ENCODE measurements at regions not wholly inside any gene's neighbourhood (a gene's known extent, or its start where the extent isn't known, plus 50 kb on each side); places are given as distances from the start of the nearest gene placed in this dataset.
"Not testable (repeated sequence)": the region's sequence is repeated elsewhere in the genome, so short reads cannot be mapped to it uniquely, and the experiment has no call there.

GRCh38 chr9:100785946-100786345, 208.1 kb downstream of the CAVIN4 start:
- no peak for DNase-seq (ENCODE audit: extremely low spot score, insufficient read length, low read depth)
- no peak for FAIRE-seq

- no peak for DNase-seq (ENCODE audit: extremely low spot score, insufficient read length, low read depth)
- no peak for FAIRE-seq
Measured at GRCh38 chr9:100794738-100795269, 216.9 kb downstream of the CAVIN4 start.

DNA sequence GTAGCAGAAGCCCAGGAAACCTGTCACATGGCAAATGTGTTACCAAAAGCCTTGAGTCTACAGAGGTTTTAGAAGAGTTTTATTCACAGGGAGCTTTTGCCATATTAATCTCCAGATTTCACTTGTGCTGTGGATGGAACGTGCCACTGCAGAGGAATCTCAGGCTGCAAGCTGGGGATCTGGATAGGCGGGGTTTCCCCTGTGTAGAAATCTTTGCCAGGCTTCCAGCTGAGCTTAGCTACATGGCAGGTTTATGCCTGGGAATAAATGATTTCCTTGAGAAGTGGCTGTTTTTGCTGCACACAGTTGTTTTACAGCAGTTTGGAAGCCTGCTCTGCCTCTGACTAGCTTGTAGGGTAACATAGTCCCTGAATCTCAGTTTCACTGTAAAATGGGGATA, 224.6 kb upstream of the PLPPR1 start:
- DNase-seq (ENCODE audit: extremely low spot score, insufficient read length, low read depth) (no peak), FAIRE-seq (no peak)

GRCh38 chr9:100811643-100812042, 216.9 kb upstream of the PLPPR1 start:
- no peak for FAIRE-seq
- no peak for DNase-seq (ENCODE audit: extremely low spot score, insufficient read length, low read depth)

DNA sequence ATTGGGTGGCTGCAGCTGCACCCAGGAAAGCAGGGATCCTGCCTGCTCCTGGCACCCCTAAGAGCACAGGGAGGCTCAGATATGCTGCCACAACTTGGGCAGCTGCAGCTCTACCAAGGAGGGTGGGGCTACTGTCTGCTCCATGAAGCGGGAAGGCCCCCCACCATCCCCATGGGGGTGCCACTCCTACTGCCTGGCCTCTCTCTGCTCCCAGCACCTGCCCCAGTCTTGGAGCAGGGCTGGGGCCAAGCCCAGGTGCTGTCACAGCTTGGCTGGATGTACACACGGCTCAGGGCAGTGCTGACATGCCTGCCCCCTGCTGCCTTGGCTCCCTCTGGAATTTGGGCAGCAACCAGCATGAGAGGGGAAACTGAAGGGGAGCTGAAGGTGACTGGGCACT, 214.7 kb upstream of the PLPPR1 start:
- no peak for FAIRE-seq
- DNase-seq (ENCODE audit: extremely low spot score, insufficient read length, low read depth), result no peak

GRCh38 chr9:100819980-100820379, 208.5 kb upstream of the PLPPR1 start:
- DNase-seq (ENCODE audit: extremely low spot score, insufficient read length, low read depth) (no peak), FAIRE-seq (no peak)

DNA sequence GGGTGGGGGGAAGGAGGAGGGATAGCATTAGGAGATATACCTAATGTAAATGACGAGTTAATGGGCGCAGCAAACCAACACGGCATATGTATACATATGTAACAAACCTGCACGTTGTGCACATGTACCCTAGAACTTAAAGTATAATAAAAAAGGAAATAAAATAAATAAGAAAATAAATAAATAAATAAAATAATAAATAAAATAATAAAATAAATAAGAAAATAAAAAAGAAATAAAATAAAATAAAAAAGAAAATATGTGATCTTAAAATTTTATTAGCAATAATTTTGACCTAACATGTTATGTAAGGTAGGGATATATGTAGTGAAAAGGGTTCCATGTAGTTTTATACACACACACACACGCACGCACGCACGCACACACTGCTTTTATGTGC, 195.5 kb upstream of the PLPPR1 start:
- DNase-seq (ENCODE audit: extremely low spot score, insufficient read length, low read depth); FAIRE-seq: not testable (repeated sequence)

- no peak for FAIRE-seq
Measured at GRCh38 chr9:100838857-100839256, 189.7 kb upstream of the PLPPR1 start.

DNA sequence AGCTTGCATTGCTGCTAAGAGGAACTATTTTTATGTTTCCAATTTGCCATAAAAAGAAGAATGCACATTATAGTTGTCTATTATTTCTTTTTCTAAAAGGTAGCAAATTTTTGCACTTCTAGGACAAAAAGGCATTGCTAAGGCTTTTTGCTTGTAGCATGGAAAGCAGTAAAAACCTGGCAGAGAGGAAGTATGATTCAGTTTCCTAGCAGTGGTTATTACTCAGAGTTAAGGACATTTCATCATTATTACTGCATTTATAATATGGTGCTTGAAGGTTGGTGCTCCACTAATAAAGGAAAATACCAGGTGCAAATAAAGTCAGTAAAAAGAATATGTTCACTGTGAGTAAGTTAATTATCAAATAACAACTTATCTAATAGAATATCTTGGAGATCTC, 179.8 kb upstream of the PLPPR1 start:
- FAIRE-seq (no peak), DNase-seq (ENCODE audit: extremely low spot score, insufficient read length, low read depth) (no peak)

More at GRCh38 chr9:100838857-100839256, 189.7 kb upstream of the PLPPR1 start:
- no peak for DNase-seq (ENCODE audit: extremely low spot score, insufficient read length, low read depth)

DNA sequence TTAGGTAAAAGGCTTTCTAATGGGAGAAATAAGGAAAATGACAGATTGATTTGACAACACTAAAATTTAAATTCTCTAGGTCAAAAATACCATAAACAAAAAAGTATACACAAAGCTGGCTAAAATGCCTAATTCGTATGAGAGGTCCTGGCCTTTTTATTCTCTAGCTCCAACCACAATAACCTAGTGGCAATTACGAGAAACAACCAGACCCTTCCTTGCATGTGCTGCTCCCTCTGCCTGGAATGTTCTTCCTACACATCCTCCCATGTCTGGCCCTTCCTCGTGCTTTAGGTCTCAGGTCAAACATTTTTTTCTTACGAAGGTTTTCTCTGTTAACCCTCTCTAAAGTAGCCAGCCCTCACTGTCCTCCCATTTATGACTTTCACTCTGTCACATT, 176.4 kb upstream of the PLPPR1 start:
- no peak for FAIRE-seq
- DNase-seq (ENCODE audit: extremely low spot score, insufficient read length, low read depth), result no peak

GRCh38 chr9:100856238-100856637, 172.3 kb upstream of the PLPPR1 start:
- FAIRE-seq, result no peak
- no peak for DNase-seq (ENCODE audit: extremely low spot score, insufficient read length, low read depth)

DNA sequence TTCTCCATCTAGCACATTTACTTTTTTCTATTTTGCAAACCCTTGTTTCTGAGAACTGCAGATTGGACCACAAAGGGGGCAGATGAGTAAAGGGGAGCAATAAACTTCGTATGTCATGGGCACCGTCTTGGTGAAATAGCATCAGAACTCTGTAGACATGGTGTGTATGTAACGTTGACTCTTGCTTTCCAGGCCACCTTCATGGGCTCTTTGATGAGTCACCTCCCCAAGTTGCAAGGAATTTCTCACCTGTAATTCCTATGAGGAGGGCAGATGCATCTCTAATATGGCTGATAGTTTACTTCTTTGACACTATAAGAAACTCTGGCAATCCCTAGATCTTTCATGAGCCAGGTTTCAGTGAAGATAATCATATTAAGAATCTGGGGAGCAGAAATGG, 163.4 kb upstream of the PLPPR1 start:
- DNase-seq (ENCODE audit: extremely low spot score, insufficient read length, low read depth) (no peak), FAIRE-seq (no peak)

DNA sequence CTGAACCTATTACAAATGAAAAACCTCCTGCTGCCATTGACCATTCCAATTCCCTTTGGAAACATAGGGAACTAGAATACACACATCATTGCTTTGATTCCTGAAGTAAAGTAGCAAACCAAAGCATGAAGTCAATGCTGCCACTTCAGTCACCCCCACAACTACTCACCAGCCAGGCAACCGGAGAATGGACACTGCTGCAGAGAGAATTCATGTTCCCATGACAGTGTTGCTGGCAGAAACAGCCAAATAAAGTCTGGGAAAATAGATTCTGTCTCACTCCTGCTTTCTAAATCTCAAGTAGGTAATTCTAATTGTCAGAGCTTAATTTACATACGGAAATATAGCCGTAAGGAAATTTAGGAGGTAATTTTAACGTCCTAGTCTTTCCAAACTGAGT, 162.9 kb upstream of the PLPPR1 start:
- FAIRE-seq, result no peak
- no peak for DNase-seq (ENCODE audit: extremely low spot score, insufficient read length, low read depth)

GRCh38 chr9:100869326-100869725, 159.2 kb upstream of the PLPPR1 start:
- FAIRE-seq (no peak), DNase-seq (ENCODE audit: extremely low spot score, insufficient read length, low read depth) (no peak)

GRCh38 chr9:100879884-100880283, 148.6 kb upstream of the PLPPR1 start:
- FAIRE-seq, result no peak
- no peak for DNase-seq (ENCODE audit: extremely low spot score, insufficient read length, low read depth)

DNA sequence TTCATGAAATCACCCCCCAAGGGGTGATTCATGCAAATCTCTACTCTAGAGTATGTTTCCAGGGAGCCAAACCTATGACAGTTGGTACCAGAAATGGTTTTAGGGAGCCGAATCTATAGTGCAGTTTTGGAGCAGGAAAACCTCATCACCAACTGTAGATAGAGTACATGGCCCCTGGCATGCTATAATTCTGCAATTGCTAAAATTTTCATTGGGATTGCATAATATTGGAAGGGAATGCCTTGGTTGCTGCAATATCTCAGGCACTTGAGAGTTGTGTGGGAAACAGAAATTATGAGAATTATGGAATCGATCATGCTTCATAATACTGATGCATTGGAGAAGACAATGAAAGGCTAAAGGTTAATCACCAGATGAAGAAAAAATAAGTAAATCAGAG, 148.2 kb upstream of the PLPPR1 start:
- FAIRE-seq, result no peak
- no peak for DNase-seq (ENCODE audit: extremely low spot score, insufficient read length, low read depth)

GRCh38 chr9:100884518-100884917, 144.0 kb upstream of the PLPPR1 start:
- FAIRE-seq (no peak), DNase-seq (ENCODE audit: extremely low spot score, insufficient read length, low read depth) (no peak)

DNA sequence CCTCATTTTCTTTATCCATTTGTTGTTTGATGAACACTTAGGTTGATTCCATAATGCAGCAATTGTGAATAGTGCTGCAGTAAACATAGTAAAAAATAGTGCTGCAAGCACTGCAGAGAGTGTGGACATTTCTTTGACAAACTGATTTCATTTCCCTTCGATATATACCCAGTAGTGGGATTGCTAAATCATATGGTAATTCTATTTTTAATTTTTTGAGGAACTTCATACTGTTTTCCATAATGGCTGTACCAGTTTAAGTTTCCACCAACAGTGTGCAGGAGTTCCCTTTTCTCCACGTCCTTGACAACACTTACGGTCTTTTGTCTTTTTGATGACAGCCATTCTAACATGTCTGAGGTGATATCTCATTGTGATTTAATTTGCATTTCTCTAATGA, 138.2 kb upstream of the PLPPR1 start:
- FAIRE-seq (no peak), DNase-seq (ENCODE audit: extremely low spot score, insufficient read length, low read depth) (no peak)

- FAIRE-seq (no peak), DNase-seq (ENCODE audit: extremely low spot score, insufficient read length, low read depth) (no peak)
Measured at GRCh38 chr9:100911273-100911672, 117.3 kb upstream of the PLPPR1 start.

DNA sequence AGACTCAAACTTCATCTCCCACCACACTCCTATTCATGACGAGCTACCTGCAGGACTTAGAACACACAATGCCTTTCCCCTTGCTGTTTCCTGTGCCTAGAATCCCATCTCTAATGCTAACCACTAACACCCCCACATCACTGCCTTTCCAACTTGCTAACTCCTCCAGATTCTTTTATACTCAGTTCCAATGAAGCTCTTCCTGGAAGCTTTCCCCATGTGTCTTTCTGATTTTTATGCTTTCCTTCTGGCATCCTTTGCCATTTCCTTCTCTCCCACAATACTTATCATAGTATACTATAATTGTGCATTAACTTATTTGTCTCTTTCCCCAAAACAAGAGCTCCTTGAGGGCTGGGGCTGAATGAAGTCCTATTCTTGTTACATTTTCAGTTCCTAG, 115.3 kb upstream of the PLPPR1 start:
- FAIRE-seq, result no peak
- DNase-seq (ENCODE audit: extremely low spot score, insufficient read length, low read depth), result no peak

DNA sequence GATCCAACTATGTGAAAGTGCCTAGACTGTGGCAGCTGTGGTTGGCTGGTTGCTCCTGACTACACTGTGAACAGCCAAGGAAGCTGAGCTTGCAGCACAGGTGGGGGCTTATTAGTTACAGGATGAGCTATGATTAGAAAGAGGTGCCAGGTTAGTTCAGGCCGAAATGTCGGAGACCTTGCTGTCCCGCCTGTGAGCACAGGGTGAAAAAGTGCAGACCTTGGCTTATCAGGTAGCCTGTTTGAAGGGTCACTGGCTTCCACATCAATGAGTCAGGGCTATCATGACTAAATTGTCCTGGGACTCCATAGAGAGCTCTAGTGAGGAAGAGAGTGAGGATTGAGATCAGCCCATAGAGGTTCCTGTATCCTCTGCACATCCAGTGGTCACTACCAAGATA, 114.3 kb upstream of the PLPPR1 start:
- DNase-seq (ENCODE audit: extremely low spot score, insufficient read length, low read depth), result no peak
- FAIRE-seq, result no peak

GRCh38 chr9:100919506-100919905, 109.0 kb upstream of the PLPPR1 start:
- DNase-seq (ENCODE audit: extremely low spot score, insufficient read length, low read depth), result no peak
- FAIRE-seq, result no peak

GRCh38 chr9:100926366-100926765, 102.2 kb upstream of the PLPPR1 start:
- DNase-seq (ENCODE audit: extremely low spot score, insufficient read length, low read depth) (no peak), FAIRE-seq (no peak)

Data from GM18507 (cell line).